GM23338 (cell line): ENCODE measurements at regions not wholly inside any gene's neighbourhood (a gene's known extent, or its start where the extent isn't known, plus 50 kb on each side); places are given as distances from the start of the nearest gene placed in this dataset.
A peak's percentile ranks its signal among the peaks of the same experiment; 100 is the strongest.

Experiments
- ATAC-seq: fragments of 200-7000 bp; cut with Tn5 transposase; 3 replicates; pipeline ENCODE4 v1.9.1; 2020
- DNase-seq: peaks from one replicate; pipeline ENCODE4 v3.0.0-alpha.2; 2015; ENCODE audit warnings: low spot score
- H2AFZ ChIP-seq: fragments of 200-600 bp; sonication (generic); 2 replicates; pipeline ENCODE4 v1.8.0; 2016; ENCODE audit warnings: antibody characterized with exemption, mild to moderate bottlenecking, moderate library complexity
- H3F3A ChIP-seq: fragments of 200-600 bp; sonication (generic); replicated peaks from 2 replicates; pipeline ENCODE4 v1.8.0; 2017; ENCODE audit warnings: antibody characterized with exemption, mixed run types, low read depth
- H3K27ac ChIP-seq: fragments of 200-600 bp; sonication (generic); 2 replicates; pipeline ENCODE4 v1.6.1; 2016; ENCODE audit warnings: low read depth
- H3K27me3 ChIP-seq: fragments of 200-600 bp; sonication (generic); 2 replicates; pipeline ENCODE4 v1.8.0; 2016; ENCODE audit warnings: mild to moderate bottlenecking, mixed run types, moderate library complexity; ENCODE audit not compliant: insufficient read depth
- H3K36me3 ChIP-seq: fragments of 200-600 bp; sonication (generic); 2 replicates; pipeline ENCODE4 v1.8.0; 2016; ENCODE audit warnings: mild to moderate bottlenecking; ENCODE audit not compliant: insufficient read depth
- H3K4me1 ChIP-seq: fragments of 200-600 bp; sonication (generic); 2 replicates; pipeline ENCODE4 v1.8.0; 2016; ENCODE audit warnings: mild to moderate bottlenecking, moderate library complexity; ENCODE audit not compliant: insufficient read depth
- H3K4me2 ChIP-seq: fragments of 200-600 bp; sonication (generic); 2 replicates; pipeline ENCODE4 v1.7.1; 2017; ENCODE audit warnings: mixed run types
- H3K4me3 ChIP-seq: fragments of 200-600 bp; sonication (generic); 2 replicates; pipeline ENCODE4 v1.6.1; 2016; ENCODE audit warnings: mixed run types
- H3K79me2 ChIP-seq: fragments of 200-600 bp; sonication (generic); replicated peaks from 2 replicates; pipeline ENCODE4 v1.8.0; 2017; ENCODE audit warnings: mild to moderate bottlenecking; ENCODE audit not compliant: insufficient read depth
- H3K9me2 ChIP-seq: fragments of 200-600 bp; sonication (generic); 2 replicates; pipeline ENCODE4 v1.8.0; 2017; ENCODE audit not compliant: insufficient read depth
- H4K20me1 ChIP-seq: fragments of 200-600 bp; sonication (generic); replicated peaks from 2 replicates; pipeline ENCODE4 v1.8.0; 2017; ENCODE audit warnings: mild to moderate bottlenecking; ENCODE audit not compliant: insufficient read depth
- H3K27ac Mint-ChIP-seq: 2 replicates; pipeline ENCODE4 v1.8.0; 2020; ENCODE audit warnings: inconsistent platforms, mild to moderate bottlenecking, moderate library complexity, mixed read lengths
- H3K27me3 Mint-ChIP-seq: 3 replicates; pipeline ENCODE4 v1.8.0; 2022; ENCODE audit warnings: low read depth, mild to moderate bottlenecking, moderate library complexity, mixed read lengths, inconsistent platforms; ENCODE audit not compliant: insufficient read depth, poor library complexity
- H3K36me3 Mint-ChIP-seq: 3 replicates; pipeline ENCODE4 v1.8.0; 2021; ENCODE audit warnings: low read depth, mild to moderate bottlenecking, inconsistent platforms, moderate library complexity, mixed read lengths
- H3K4me1 Mint-ChIP-seq: 3 replicates; pipeline ENCODE4 v1.8.0; 2020; ENCODE audit warnings: mild to moderate bottlenecking, inconsistent platforms, mixed read lengths
- H3K4me3 Mint-ChIP-seq: 3 replicates; pipeline ENCODE4 v1.8.0; 2021; ENCODE audit warnings: moderate library complexity, mild to moderate bottlenecking, inconsistent platforms, mixed read lengths
- H3K9me3 Mint-ChIP-seq: 3 replicates; pipeline ENCODE4 v1.8.0; 2020; ENCODE audit warnings: moderate library complexity, mild to moderate bottlenecking, inconsistent platforms, mixed read lengths
- CREB1 ChIP-seq: fragments of 250-450 bp; sonication (Bioruptor Pico); IDR thresholded peaks from 2 replicates; pipeline ENCODE4 v1.5.0; 2020; ENCODE audit warnings: low read depth, mild to moderate bottlenecking, moderate library complexity
- EZH2 ChIP-seq: fragments of 200-600 bp; sonication (generic); IDR thresholded peaks from one replicate; pipeline ENCODE4 v1.8.0; 2017; ENCODE audit warnings: antibody characterized with exemption, mild to moderate bottlenecking, low read depth; ENCODE audit not compliant: unreplicated experiment
- REST ChIP-seq: IDR thresholded peaks from one replicate; pipeline ENCODE4 v1.6.1; 2018; ENCODE audit warnings: antibody characterized with exemption; ENCODE audit not compliant: unreplicated experiment
- STAT1 ChIP-seq: IDR thresholded peaks from one replicate; pipeline ENCODE4 v1.6.1; 2016; ENCODE audit warnings: antibody characterized with exemption; ENCODE audit not compliant: unreplicated experiment
- TF ChIP-seq, protein P1 (sequence below): IDR thresholded peaks from 2 replicates; pipeline ENCODE4 v1.6.1; 2016; ENCODE audit warnings: antibody characterized with exemption

- Histone ChIP-seq H4K20me1 (peaks cover 23% of the 10 kb centered on the region), H3K9me2 (no peaks in the 10 kb centered on the region), H2AFZ (no peak overlapping the region), H3K27me3 (no peaks in the 10 kb centered on the region), H3K27ac (peak overlapping the region; percentile 96), H3K79me2 (peaks cover 97% of the 10 kb centered on the region), H3K36me3 (no peaks in the 10 kb centered on the region), H3K4me1 (peaks cover 38% of the 10 kb centered on the region), H3K4me2 (peak overlapping the region; percentile 60), H3F3A (peaks cover 7% of the 10 kb centered on the region), H3K4me3 (peak overlapping the region; percentile 16; the same call in 1 of the 2 replicates)
- DNase-seq (peak; percentile 90), ATAC-seq (peak; percentile 59)
- H3K9me3 Mint-ChIP-seq: peaks cover 2% of the 10 kb centered on the region; the same call in 2 of the 3 replicates
- peaks cover 26% of the 10 kb centered on the region for H3K36me3 Mint-ChIP-seq
- H3K4me3 Mint-ChIP-seq: peak overlapping the region; percentile 48; the same call in 2 of the 3 replicates
- peaks cover 65% of the 10 kb centered on the region for H3K4me1 Mint-ChIP-seq
- H3K27ac Mint-ChIP-seq: peak overlapping the region; percentile 98
- peaks cover 19% of the 10 kb centered on the region for H3K27me3 Mint-ChIP-seq
- TF ChIP-seq CREB1 (CRISPR knock-in tag) (0 out of 2 replicates have a peak, but pooled peaks have one; percentile 17), REST (no peak)
- TF ChIP-seq, protein P1, sequence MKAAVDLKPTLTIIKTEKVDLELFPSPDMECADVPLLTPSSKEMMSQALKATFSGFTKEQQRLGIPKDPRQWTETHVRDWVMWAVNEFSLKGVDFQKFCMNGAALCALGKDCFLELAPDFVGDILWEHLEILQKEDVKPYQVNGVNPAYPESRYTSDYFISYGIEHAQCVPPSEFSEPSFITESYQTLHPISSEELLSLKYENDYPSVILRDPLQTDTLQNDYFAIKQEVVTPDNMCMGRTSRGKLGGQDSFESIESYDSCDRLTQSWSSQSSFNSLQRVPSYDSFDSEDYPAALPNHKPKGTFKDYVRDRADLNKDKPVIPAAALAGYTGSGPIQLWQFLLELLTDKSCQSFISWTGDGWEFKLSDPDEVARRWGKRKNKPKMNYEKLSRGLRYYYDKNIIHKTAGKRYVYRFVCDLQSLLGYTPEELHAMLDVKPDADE: no peak
Measured at GRCh38 chr12:124513297-124513867, 54.0 kb downstream of the NCOR2 start.

- no peak overlapping the region for H2AFZ ChIP-seq
- peak overlapping the region; percentile 60 for H3K4me2 ChIP-seq
- peaks cover 17% of the 10 kb centered on the region for H4K20me1 ChIP-seq
- peaks cover 2% of the 10 kb centered on the region; the same call in 2 of the 3 replicates for H3K9me3 Mint-ChIP-seq
- no peaks in the 10 kb centered on the region for H3K27me3 ChIP-seq
- DNase-seq: peak; percentile 98
- peak overlapping the region; percentile 98 for H3K27ac Mint-ChIP-seq
- H3K36me3 ChIP-seq: no peaks in the 10 kb centered on the region
- H3K4me1 ChIP-seq: peaks cover 36% of the 10 kb centered on the region
- peaks cover 97% of the 10 kb centered on the region for H3K79me2 ChIP-seq
- peak; percentile 69 for ATAC-seq
- peaks cover 14% of the 10 kb centered on the region for H3K27me3 Mint-ChIP-seq
- peaks cover 66% of the 10 kb centered on the region for H3K4me1 Mint-ChIP-seq
- H3K9me2 ChIP-seq: no peaks in the 10 kb centered on the region
- peak overlapping the region; percentile 23; the same call in 1 of the 2 replicates for H3K4me3 ChIP-seq
- H3K36me3 Mint-ChIP-seq: peaks cover 26% of the 10 kb centered on the region
- H3K27ac ChIP-seq: peak overlapping the region; percentile 96
- peaks cover 7% of the 10 kb centered on the region for H3F3A ChIP-seq
- H3K4me3 Mint-ChIP-seq: peak overlapping the region; percentile 48; the same call in 1 of the 3 replicates
- no peak for TF ChIP-seq STAT1
- no peak for TF ChIP-seq EZH2
- no peak for TF ChIP-seq REST
Measured at GRCh38 chr12:124512667-124513296, 54.6 kb downstream of the NCOR2 start.
